ENCODE measurements at regions not wholly inside any gene's neighbourhood (a gene's known extent, or its start where the extent isn't known, plus 50 kb on each side); places are given as distances from the start of the nearest gene placed in this dataset.

DNA sequence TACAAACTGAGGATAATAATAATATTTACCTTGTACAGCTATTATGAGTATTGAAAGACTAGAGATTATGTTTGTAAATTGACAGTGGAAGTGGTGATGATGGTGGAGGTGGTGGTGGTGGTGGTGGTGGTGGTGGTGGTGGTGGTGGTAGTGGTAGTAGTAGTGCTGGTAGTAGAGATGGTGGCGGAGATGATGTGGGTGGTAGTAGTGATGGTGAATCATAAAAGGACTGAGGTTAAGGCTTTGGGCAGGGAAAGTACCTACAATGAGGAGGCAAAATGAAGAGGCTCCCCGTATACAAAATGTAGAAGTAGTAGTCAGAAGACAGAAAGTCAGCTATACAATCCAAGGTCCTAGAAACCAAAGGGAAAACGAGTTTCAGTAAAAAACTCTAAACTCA lies 214.1 kb downstream of the BCOR start:
- H3K4me1 ChIP-seq (ENCODE audit: control insufficient read depth in 1 of 2, low read depth in 2 of 2) = no peaks in the 10 kb centered on the region
- H3K27me3 ChIP-seq (replicated peaks; ENCODE audit: insufficient read depth) = no peaks in the 10 kb centered on the region
- H3K4me3 ChIP-seq = no peak overlapping the region
- ATAC-seq (ENCODE audit: insufficient number of reproducible peaks, low FRiP score, low read depth) (no peak), DNase-seq (ENCODE audit: low spot score) (no peak)
- no peaks in the 10 kb centered on the region for H3K9me3 ChIP-seq
- no peak overlapping the region for H3K27ac ChIP-seq
- TF ChIP-seq CTCF (IDR thresholded peaks at IDR 0.05) = no peak
- H3K36me3 ChIP-seq = no peaks in the 10 kb centered on the region

DNA sequence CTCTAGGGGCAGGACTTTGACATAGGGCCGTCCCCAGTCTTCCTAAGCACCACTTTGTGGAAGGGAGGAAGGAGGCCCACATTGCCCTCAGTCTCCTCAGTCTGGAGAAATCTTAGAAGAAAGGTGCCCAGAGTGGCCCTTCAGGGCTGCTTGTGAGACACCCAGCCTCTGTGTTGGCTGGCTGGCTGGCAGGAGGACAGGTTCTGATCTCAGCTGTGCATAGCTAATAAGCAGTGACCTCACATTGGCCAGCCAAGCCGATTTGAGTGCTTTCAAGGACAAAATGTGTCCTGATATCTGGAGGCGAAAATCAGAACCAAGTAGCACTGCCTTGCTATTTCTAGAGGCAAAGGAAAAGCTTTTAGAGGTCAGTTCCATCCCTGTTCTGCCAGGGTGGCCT lies 211.5 kb downstream of the BCOR start:
- H3K4me1 ChIP-seq (ENCODE audit: control insufficient read depth in 1 of 2, low read depth in 2 of 2) = no peaks in the 10 kb centered on the region
- no peak for TF ChIP-seq CTCF (IDR thresholded peaks at IDR 0.05)
- no peak overlapping the region for H3K27ac ChIP-seq
- no peak overlapping the region for H3K4me3 ChIP-seq
- no peaks in the 10 kb centered on the region for H3K27me3 ChIP-seq (replicated peaks; ENCODE audit: insufficient read depth)
- H3K9me3 ChIP-seq = no peaks in the 10 kb centered on the region
- ATAC-seq (ENCODE audit: insufficient number of reproducible peaks, low FRiP score, low read depth) = no peak
- no peak for DNase-seq (ENCODE audit: low spot score)
- H3K36me3 ChIP-seq = no peaks in the 10 kb centered on the region

DNA sequence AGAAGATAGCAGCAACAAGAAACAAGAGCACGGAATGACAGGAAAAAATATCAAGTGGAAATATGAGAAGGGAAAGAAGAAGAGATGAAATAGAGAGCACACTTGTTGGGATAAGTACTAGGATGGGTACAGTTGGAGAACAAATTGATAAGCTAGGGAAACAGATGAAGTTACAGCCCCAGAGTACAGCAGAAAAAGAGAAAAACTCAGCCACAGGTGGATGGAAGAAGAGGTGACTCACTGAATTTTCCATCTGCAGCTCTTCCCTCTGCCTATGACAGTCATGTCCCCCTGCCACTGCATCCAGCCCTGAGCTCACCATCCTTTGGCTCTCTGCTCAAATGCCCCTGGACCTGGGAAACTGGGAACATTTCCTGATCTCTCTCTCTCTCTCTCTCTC lies 209.0 kb downstream of the BCOR start:
- Histone ChIP-seq H3K27ac (no peak overlapping the region), H3K36me3 (no peaks in the 10 kb centered on the region), H3K4me1 (ENCODE audit: control insufficient read depth in 1 of 2, low read depth in 2 of 2) (no peaks in the 10 kb centered on the region), H3K9me3 (no peaks in the 10 kb centered on the region), H3K4me3 (no peak overlapping the region), H3K27me3 (replicated peaks; ENCODE audit: insufficient read depth) (no peaks in the 10 kb centered on the region)
- ATAC-seq (ENCODE audit: insufficient number of reproducible peaks, low FRiP score, low read depth) (no peak), DNase-seq (ENCODE audit: low spot score) (no peak)
- no peak for TF ChIP-seq CTCF (IDR thresholded peaks at IDR 0.05)

DNA sequence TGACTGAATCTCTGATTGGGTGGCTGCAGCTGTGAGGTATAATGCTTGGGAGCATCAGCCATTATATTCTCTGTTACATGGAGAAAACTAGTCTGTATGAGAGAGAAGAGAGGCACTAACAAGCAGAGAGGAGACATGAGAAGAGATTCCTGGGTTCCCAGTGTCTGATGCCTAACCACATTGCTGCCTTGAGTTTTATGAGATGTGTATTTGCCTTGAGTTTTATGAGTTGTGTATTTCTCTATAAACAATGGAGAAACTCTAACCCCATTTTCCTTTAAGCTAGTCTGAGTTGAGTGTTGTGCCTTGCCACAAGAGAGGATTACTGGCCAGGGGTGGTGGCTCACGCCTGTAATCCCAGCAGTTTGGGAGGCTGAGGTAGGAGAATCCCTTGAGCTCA lies 208.1 kb downstream of the BCOR start:
- no peak for TF ChIP-seq CTCF (IDR thresholded peaks at IDR 0.05)
- Histone ChIP-seq H3K27ac (no peak overlapping the region), H3K4me1 (ENCODE audit: control insufficient read depth in 1 of 2, low read depth in 2 of 2) (no peaks in the 10 kb centered on the region), H3K9me3 (no peaks in the 10 kb centered on the region), H3K4me3 (no peak overlapping the region), H3K27me3 (replicated peaks; ENCODE audit: insufficient read depth) (no peaks in the 10 kb centered on the region), H3K36me3 (no peaks in the 10 kb centered on the region)
- ATAC-seq (ENCODE audit: insufficient number of reproducible peaks, low FRiP score, low read depth) (no peak), DNase-seq (ENCODE audit: low spot score) (no peak)

DNA sequence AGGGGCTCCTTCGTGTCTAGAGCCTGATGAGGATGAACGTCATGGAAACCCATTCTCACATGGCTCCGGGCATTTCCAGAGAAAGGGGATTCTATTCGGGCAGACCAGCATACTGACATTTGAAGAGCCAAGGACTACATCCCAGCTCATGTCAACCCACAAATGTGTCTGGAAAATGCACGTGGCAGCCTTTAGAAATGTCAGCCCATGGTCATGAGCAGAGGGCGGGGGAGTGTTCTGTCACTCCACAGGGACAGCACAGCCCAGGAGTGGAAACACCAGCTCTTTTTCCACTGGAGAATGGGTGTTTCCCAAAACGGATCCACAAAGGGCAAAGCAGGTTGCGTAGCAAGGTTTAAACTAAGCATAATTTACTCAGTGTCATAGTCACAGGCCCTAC lies 207.0 kb downstream of the BCOR start:
- DNase-seq (ENCODE audit: low spot score) (no peak), ATAC-seq (ENCODE audit: insufficient number of reproducible peaks, low FRiP score, low read depth) (no peak)
- Histone ChIP-seq H3K9me3 (no peaks in the 10 kb centered on the region), H3K36me3 (no peaks in the 10 kb centered on the region), H3K27me3 (replicated peaks; ENCODE audit: insufficient read depth) (no peaks in the 10 kb centered on the region), H3K4me1 (ENCODE audit: control insufficient read depth in 1 of 2, low read depth in 2 of 2) (no peaks in the 10 kb centered on the region), H3K27ac (no peak overlapping the region), H3K4me3 (no peak overlapping the region)
- no peak for TF ChIP-seq CTCF (IDR thresholded peaks at IDR 0.05)
